Common myeloid progenitor, CD34-positive (primary cell): ENCODE measurements at regions not wholly inside any gene's neighbourhood (a gene's known extent, or its start where the extent isn't known, plus 50 kb on each side); places are given as distances from the start of the nearest gene placed in this dataset.
"Not testable (repeated sequence)": the region's sequence is repeated elsewhere in the genome, so short reads cannot be mapped to it uniquely, and the experiment has no call there.

Experiments used
- CTCF ChIA-PET: fragments of 350-600 bp; sonication (Branson Sonifier 250); formaldehyde crosslinking; loops from one replicate; lab custom pipeline; 2021; ENCODE audit warnings: antibody characterized with exemption; lab: Charles Lee
- POLR2A ChIA-PET: fragments of 350-600 bp; sonication (Branson Sonifier 250); formaldehyde crosslinking; loops from one replicate; lab custom pipeline; 2021; ENCODE audit warnings: antibody characterized with exemption; lab: Charles Lee
- DNase-seq, 3 donors: peaks; one replicate each; pipeline versions ENCODE4 v3.0.0 to v3.0.0-alpha.2; 2013
- H3K27ac ChIP-seq, 2 experiments: 1 replicate in 1 of 2; 2 replicates in 1 of 2; pipeline ENCODE4 v1.7.0; 2013; ENCODE audit warnings: inconsistent platforms in 2 of 2, low read length in 2 of 2, mild to moderate bottlenecking in 2 of 2, low read depth in 1 of 2, moderate library complexity in 1 of 2; ENCODE audit not compliant: severe bottlenecking in 2 of 2, insufficient read depth in 1 of 2, poor library complexity in 1 of 2
- H3K27me3 ChIP-seq, 5 experiments: replicated peaks in 2 of 5; 1 replicate in 3 of 5; 2 replicates in 2 of 5; pipeline versions ENCODE4 v1.6.1 to v1.7.0; 2013; ENCODE audit warnings: low read length in 4 of 5, mild to moderate bottlenecking in 2 of 5, moderate library complexity in 2 of 5, inconsistent platforms in 1 of 5; ENCODE audit not compliant: insufficient read depth in 5 of 5, control insufficient read depth in 4 of 5
- H3K36me3 ChIP-seq, 4 experiments: 1 replicate in 2 of 4; 2 replicates in 2 of 4; pipeline versions ENCODE4 v1.6.1 to v1.7.0; 2013; ENCODE audit warnings: low read length in 3 of 4, control low read depth in 1 of 4, mild to moderate bottlenecking in 1 of 4; ENCODE audit not compliant: control insufficient read depth in 4 of 4, insufficient read depth in 4 of 4
- H3K4me1 ChIP-seq, 4 experiments: 1 replicate in 3 of 4; 2 replicates in 1 of 4; pipeline versions ENCODE4 v1.6.1 to v1.7.1; 2013; ENCODE audit warnings: low read length in 3 of 4, mild to moderate bottlenecking in 3 of 4, control low read depth in 1 of 4, inconsistent platforms in 1 of 4, moderate library complexity in 1 of 4; ENCODE audit not compliant: control insufficient read depth in 4 of 4, insufficient read depth in 4 of 4; ENCODE audit errors: control extremely low read depth in 1 of 4
- H3K4me3 ChIP-seq, 7 experiments: 1 replicate in 4 of 7; 2 replicates in 3 of 7; pipeline versions ENCODE4 v1.5.1 to v1.7.0; 2013; ENCODE audit warnings: mild to moderate bottlenecking in 7 of 7, low read length in 6 of 7, moderate library complexity in 6 of 7, inconsistent platforms in 2 of 7, low read depth in 2 of 7, control low read depth in 1 of 7; ENCODE audit not compliant: insufficient read depth in 4 of 7, control insufficient read depth in 1 of 7; ENCODE audit errors: extremely low read depth in 1 of 7
- H3K9me3 ChIP-seq, 5 experiments: 1 replicate in 4 of 5; 2 replicates in 1 of 5; pipeline versions ENCODE4 v1.6.1 to v1.7.1; 2013; ENCODE audit warnings: low read length in 4 of 5, mild to moderate bottlenecking in 2 of 5, inconsistent platforms in 1 of 5, low read depth in 1 of 5, moderate library complexity in 1 of 5; ENCODE audit not compliant: control insufficient read depth in 4 of 5, insufficient read depth in 2 of 5; ENCODE audit errors: control extremely low read depth in 1 of 5
- WGBS: methylation state at CpG from one replicate; pipeline ENCODE4 v1.1.5; 2013; ENCODE audit not compliant: insufficient coverage; 5-methylcytosine and 5-hydroxymethylcytosine counted together

DNA sequence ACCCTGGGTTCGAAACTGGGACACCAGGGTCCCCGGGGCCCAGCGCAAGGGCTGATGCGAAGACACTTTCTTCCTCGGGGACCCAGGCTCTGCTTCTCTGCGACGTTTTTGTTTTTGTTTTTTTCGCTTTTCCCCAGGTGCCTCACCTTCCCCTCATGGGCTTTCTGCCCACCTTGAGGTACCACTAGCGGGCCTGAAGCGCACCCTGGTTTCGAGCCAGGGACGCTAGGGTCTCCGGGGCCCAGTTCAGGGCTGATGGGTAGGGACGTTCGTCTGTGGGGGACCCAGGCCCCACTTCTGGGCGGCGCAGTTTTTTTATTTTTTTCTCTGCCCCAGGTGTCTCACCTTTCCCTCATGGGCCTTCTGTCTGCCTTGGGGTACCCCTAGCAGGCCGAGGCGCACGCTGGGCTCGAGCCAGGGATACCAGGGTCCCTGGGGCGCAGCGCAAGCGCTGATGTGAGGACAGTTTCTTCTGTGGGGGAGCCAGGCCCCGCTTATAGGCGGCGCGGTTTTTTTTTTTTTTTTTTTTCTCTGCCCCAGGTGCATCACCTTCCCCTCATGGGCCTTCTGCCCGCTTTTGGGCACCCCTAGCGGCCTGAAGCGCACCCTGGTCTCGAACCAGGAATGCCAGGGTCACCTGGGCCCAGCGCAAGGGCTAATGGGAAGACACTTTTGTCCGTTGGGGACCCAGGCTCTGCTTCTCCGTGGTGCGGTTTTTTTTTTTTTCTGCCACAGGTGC is 166.8 kb upstream of the ZNG1F start:
- H3K27ac ChIP-seq, POLR2A ChIA-PET, H3K27me3 ChIP-seq, H3K9me3 ChIP-seq, DNase-seq, H3K36me3 ChIP-seq, H3K4me1 ChIP-seq, CTCF ChIA-PET: not testable (repeated sequence)
- WGBS: no CpG with 5 or more reads among the region's 36 CpGs
- peak overlapping the region in 1 of 7 experiments; percentile 42 for H3K4me3 ChIP-seq

GRCh38 chr9:41354978-41355377 is 165.9 kb upstream of the ZNG1F start:
- no CpG with 5 or more reads among the region's 19 CpGs for WGBS
- H3K4me1 ChIP-seq, H3K27ac ChIP-seq, H3K36me3 ChIP-seq, POLR2A ChIA-PET, H3K9me3 ChIP-seq, H3K27me3 ChIP-seq, CTCF ChIA-PET: not testable (repeated sequence)
- H3K4me3 ChIP-seq: peak overlapping the region in 2 of 7 experiments; percentile 19 to 57
- DNase-seq: peak in 1 of 3 donors; percentile 9

GRCh38 chr9:41354060-41354934 is 165.2 kb upstream of the ZNG1F start:
- H3K27me3 ChIP-seq, H3K4me1 ChIP-seq, H3K9me3 ChIP-seq, CTCF ChIA-PET, H3K36me3 ChIP-seq, H3K27ac ChIP-seq, POLR2A ChIA-PET: not testable (repeated sequence)
- peak overlapping the region in 4 of 7 experiments; percentile 11 to 65 (median 24) for H3K4me3 ChIP-seq
- WGBS: 37% methylated on average over 13 of the region's 47 CpGs
- DNase-seq: peak in 2 of 3 donors; percentile 3 to 7

DNA sequence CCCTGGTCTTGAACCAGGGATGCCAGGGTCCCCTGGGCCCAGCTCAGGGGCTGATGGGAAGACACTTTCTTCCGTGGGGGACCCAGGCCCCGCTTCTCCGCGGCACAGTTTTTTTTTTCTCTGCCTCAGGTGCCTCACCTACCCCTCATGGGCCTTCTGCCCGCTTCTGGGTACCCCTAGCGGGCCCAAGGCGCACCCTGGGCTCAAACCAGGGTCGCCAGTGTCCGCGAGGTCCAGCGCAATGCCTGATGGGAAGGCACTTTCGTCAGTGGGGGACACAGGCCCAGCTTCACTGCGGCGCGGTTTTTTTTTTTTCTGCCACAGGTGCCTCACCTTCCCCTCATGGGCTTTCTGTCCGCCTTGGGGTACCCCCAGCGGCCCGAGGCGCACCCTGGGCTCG is 163.9 kb upstream of the ZNG1F start:
- H3K27ac ChIP-seq, CTCF ChIA-PET, H3K4me3 ChIP-seq, H3K27me3 ChIP-seq, H3K36me3 ChIP-seq, POLR2A ChIA-PET, DNase-seq, H3K4me1 ChIP-seq, H3K9me3 ChIP-seq: not testable (repeated sequence)
- no CpG with 5 or more reads among the region's 20 CpGs for WGBS

DNA sequence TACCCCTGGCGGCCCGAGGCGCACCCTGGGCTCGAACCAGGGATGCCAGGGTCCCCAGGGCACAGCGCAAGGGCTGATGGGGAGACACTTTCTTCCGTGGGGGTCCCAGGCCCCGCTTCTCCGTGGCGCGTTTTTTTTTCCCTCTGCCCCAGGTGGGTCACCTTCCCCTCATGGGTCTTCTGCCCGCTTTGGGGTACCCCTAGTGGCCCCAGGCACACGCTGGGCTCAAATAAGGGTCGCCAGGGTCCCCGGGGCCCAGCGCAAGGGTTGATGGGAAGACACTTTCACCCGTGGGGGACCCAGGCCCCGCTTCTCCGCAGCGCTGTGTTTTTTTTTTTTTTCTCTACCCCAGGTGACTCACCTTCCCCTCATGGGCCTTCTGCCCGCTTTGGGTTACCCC is 163.3 kb upstream of the ZNG1F start:
- DNase-seq, H3K4me1 ChIP-seq, H3K27me3 ChIP-seq, POLR2A ChIA-PET, CTCF ChIA-PET, H3K9me3 ChIP-seq, H3K27ac ChIP-seq, H3K4me3 ChIP-seq, H3K36me3 ChIP-seq: not testable (repeated sequence)
- 99% methylated on average over 6 of the region's 20 CpGs for WGBS

DNA sequence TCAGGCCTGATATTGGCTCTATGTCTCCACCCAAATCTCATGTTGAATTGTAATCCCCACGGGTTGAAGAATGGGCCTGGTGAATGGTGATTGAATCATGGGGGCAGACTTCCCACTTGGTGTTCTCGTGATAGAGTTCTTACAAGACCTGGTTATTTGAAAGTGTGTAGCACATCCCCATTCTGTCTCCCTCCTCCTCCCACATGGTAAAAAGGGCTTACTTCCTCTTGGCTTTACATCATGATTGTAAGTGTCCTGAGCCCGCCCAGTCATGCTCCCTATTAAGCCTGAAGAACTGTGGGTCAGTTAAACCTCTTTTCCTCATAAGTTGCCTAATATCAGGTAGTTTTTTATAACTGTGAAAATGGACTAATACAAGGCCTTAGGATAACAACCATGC is 158.8 kb upstream of the ZNG1F start:
- H3K9me3 ChIP-seq, CTCF ChIA-PET, DNase-seq, H3K36me3 ChIP-seq, POLR2A ChIA-PET, H3K27ac ChIP-seq, H3K27me3 ChIP-seq, H3K4me3 ChIP-seq, H3K4me1 ChIP-seq: not testable (repeated sequence)
- WGBS: no CpG with 5 or more reads among the region's 3 CpGs

GRCh38 chr9:41332562-41332961 is 143.4 kb upstream of the ZNG1F start:
- WGBS: no CpG with 5 or more reads among the region's 5 CpGs
- H3K4me3 ChIP-seq, H3K4me1 ChIP-seq, H3K27ac ChIP-seq, H3K27me3 ChIP-seq, H3K9me3 ChIP-seq, DNase-seq, H3K36me3 ChIP-seq, POLR2A ChIA-PET, CTCF ChIA-PET: not testable (repeated sequence)
